ENCODE measurements at regions not wholly inside any gene's neighbourhood (a gene's known extent, or its start where the extent isn't known, plus 50 kb on each side); places are given as distances from the start of the nearest gene placed in this dataset.

GRCh38 chr10:128422999-128423398 lies 296.8 kb upstream of the MKI67 start:
- no peak for TF ChIP-seq CTCF (IDR thresholded peaks at IDR 0.05; ENCODE audit: insufficient read depth, low read length, severe bottlenecking)
- no peak overlapping the region for H3K4me3 ChIP-seq (ENCODE audit: low read depth, low read length)
- H3K36me3 ChIP-seq (ENCODE audit: control insufficient read depth, insufficient read depth, low read length) = no peaks in the 10 kb centered on the region
- no peaks in the 10 kb centered on the region for H3K27me3 ChIP-seq (ENCODE audit: control insufficient read depth, insufficient read depth, low read length)
- FAIRE-seq = no peak
- no peak for DNase-seq (ENCODE audit: low read depth)

GRCh38 chr10:128429321-128429720 lies 303.1 kb upstream of the MKI67 start:
- Histone ChIP-seq H3K4me3 (ENCODE audit: low read depth, low read length) (no peak overlapping the region), H3K36me3 (ENCODE audit: control insufficient read depth, insufficient read depth, low read length) (no peaks in the 10 kb centered on the region), H3K27me3 (ENCODE audit: control insufficient read depth, insufficient read depth, low read length) (no peaks in the 10 kb centered on the region)
- no peak for TF ChIP-seq CTCF (IDR thresholded peaks at IDR 0.05; ENCODE audit: insufficient read depth, low read length, severe bottlenecking)
- DNase-seq (ENCODE audit: low read depth) (no peak), FAIRE-seq (no peak)

- no peak for TF ChIP-seq CTCF (IDR thresholded peaks at IDR 0.05; ENCODE audit: insufficient read depth, low read length, severe bottlenecking)
- no peak for DNase-seq (ENCODE audit: low read depth)
- H3K4me3 ChIP-seq (ENCODE audit: low read depth, low read length) = no peak overlapping the region
- FAIRE-seq = no peak
- H3K27me3 ChIP-seq (ENCODE audit: control insufficient read depth, insufficient read depth, low read length) = no peaks in the 10 kb centered on the region
- no peaks in the 10 kb centered on the region for H3K36me3 ChIP-seq (ENCODE audit: control insufficient read depth, insufficient read depth, low read length)
Measured at GRCh38 chr10:128429835-128430513, 303.8 kb upstream of the MKI67 start.

- no peak overlapping the region for H3K4me3 ChIP-seq (ENCODE audit: low read depth, low read length)
- TF ChIP-seq CTCF (IDR thresholded peaks at IDR 0.05; ENCODE audit: insufficient read depth, low read length, severe bottlenecking) = no peak
- H3K36me3 ChIP-seq (ENCODE audit: control insufficient read depth, insufficient read depth, low read length) = no peaks in the 10 kb centered on the region
- DNase-seq (ENCODE audit: low read depth) (no peak), FAIRE-seq (no peak)
- no peaks in the 10 kb centered on the region for H3K27me3 ChIP-seq (ENCODE audit: control insufficient read depth, insufficient read depth, low read length)
Measured at GRCh38 chr10:128431083-128431482, 304.9 kb upstream of the MKI67 start.

- FAIRE-seq (no peak), DNase-seq (ENCODE audit: low read depth) (no peak)
- no peaks in the 10 kb centered on the region for H3K36me3 ChIP-seq (ENCODE audit: control insufficient read depth, insufficient read depth, low read length)
- no peak for TF ChIP-seq CTCF (IDR thresholded peaks at IDR 0.05; ENCODE audit: insufficient read depth, low read length, severe bottlenecking)
- no peak overlapping the region for H3K4me3 ChIP-seq (ENCODE audit: low read depth, low read length)
- no peaks in the 10 kb centered on the region for H3K27me3 ChIP-seq (ENCODE audit: control insufficient read depth, insufficient read depth, low read length)
Measured at GRCh38 chr10:128431506-128431905, 305.3 kb upstream of the MKI67 start.

- Histone ChIP-seq H3K27me3 (ENCODE audit: control insufficient read depth, insufficient read depth, low read length) (no peaks in the 10 kb centered on the region), H3K4me3 (ENCODE audit: low read depth, low read length) (no peak overlapping the region), H3K36me3 (ENCODE audit: control insufficient read depth, insufficient read depth, low read length) (no peaks in the 10 kb centered on the region)
- FAIRE-seq (no peak), DNase-seq (ENCODE audit: low read depth) (no peak)
- no peak for TF ChIP-seq CTCF (IDR thresholded peaks at IDR 0.05; ENCODE audit: insufficient read depth, low read length, severe bottlenecking)
Measured at GRCh38 chr10:128432011-128432410, 305.8 kb upstream of the MKI67 start.

Data from bronchial epithelial cell (primary cell).